ENCODE measurements at regions not wholly inside any gene's neighbourhood (a gene's known extent, or its start where the extent isn't known, plus 50 kb on each side); places are given as distances from the start of the nearest gene placed in this dataset.

- ATAC-seq: no peak
- TF ChIP-seq ZFP30 (CRISPR knock-in tag; IDR thresholded peaks at IDR 0.05) (no peak), OSR1 (CRISPR knock-in tag; IDR thresholded peaks at IDR 0.05) (no peak), ZNF565 (CRISPR knock-in tag; conservative IDR thresholded peaks at IDR 0.05; ENCODE audit: low read depth) (no peak), ZFP3 (CRISPR knock-in tag; IDR thresholded peaks at IDR 0.05) (no peak), TCF4 (CRISPR knock-in tag; IDR thresholded peaks at IDR 0.05; ENCODE audit: borderline replicate concordance) (no peak), CSDC2 (CRISPR knock-in tag; IDR thresholded peaks at IDR 0.05) (no peak), TSHZ2 (CRISPR knock-in tag; IDR thresholded peaks at IDR 0.05) (no peak), CREB5 (CRISPR knock-in tag; IDR thresholded peaks at IDR 0.05; ENCODE audit: low read depth) (no peak), ARNTL (CRISPR knock-in tag; IDR thresholded peaks at IDR 0.05; ENCODE audit: borderline replicate concordance, low read depth) (no peak), ZNF70 (CRISPR knock-in tag; IDR thresholded peaks at IDR 0.05) (no peak), BACH2 (CRISPR knock-in tag; IDR thresholded peaks at IDR 0.05; ENCODE audit: borderline replicate concordance) (no peak), SNAI2 (CRISPR knock-in tag; IDR thresholded peaks at IDR 0.05) (no peak), ISL1 (CRISPR knock-in tag; IDR thresholded peaks at IDR 0.05) (no peak), POU6F1 (CRISPR knock-in tag; IDR thresholded peaks at IDR 0.05; ENCODE audit: borderline replicate concordance, low read depth) (no peak), PATZ1 (CRISPR knock-in tag; IDR thresholded peaks at IDR 0.05; ENCODE audit: borderline replicate concordance) (no peak), ESRRG (CRISPR knock-in tag; IDR thresholded peaks at IDR 0.05) (no peak), PPARA (CRISPR knock-in tag; IDR thresholded peaks at IDR 0.05; ENCODE audit: borderline replicate concordance) (no peak)
These were observed 106.4 kb upstream of the TARDBP start for GRCh38 chr1:10905841-10906655.

- TF ChIP-seq ZNF8 (CRISPR knock-in tag; IDR thresholded peaks at IDR 0.05): no peak
- no peak for TF ChIP-seq ZNF565 (CRISPR knock-in tag; conservative IDR thresholded peaks at IDR 0.05; ENCODE audit: low read depth)
- TF ChIP-seq TSHZ2 (CRISPR knock-in tag; IDR thresholded peaks at IDR 0.05): no peak
- no peak for TF ChIP-seq RARB (CRISPR knock-in tag; IDR thresholded peaks at IDR 0.05)
- TF ChIP-seq GLIS3 (CRISPR knock-in tag; IDR thresholded peaks at IDR 0.05): no peak
- no peak for TF ChIP-seq TOX (CRISPR knock-in tag; IDR thresholded peaks at IDR 0.05; ENCODE audit: borderline replicate concordance)
- TF ChIP-seq PPARA (CRISPR knock-in tag; IDR thresholded peaks at IDR 0.05; ENCODE audit: borderline replicate concordance): no peak
- TF ChIP-seq TCF4 (CRISPR knock-in tag; IDR thresholded peaks at IDR 0.05; ENCODE audit: borderline replicate concordance): no peak
- TF ChIP-seq BACH2 (CRISPR knock-in tag; IDR thresholded peaks at IDR 0.05; ENCODE audit: borderline replicate concordance): no peak
- TF ChIP-seq ZFP3 (CRISPR knock-in tag; IDR thresholded peaks at IDR 0.05): no peak
- TF ChIP-seq ISL1 (CRISPR knock-in tag; IDR thresholded peaks at IDR 0.05): no peak
- TF ChIP-seq SNAI2 (CRISPR knock-in tag; IDR thresholded peaks at IDR 0.05): no peak
- TF ChIP-seq ZFP30 (CRISPR knock-in tag; IDR thresholded peaks at IDR 0.05): no peak
- TF ChIP-seq PATZ1 (CRISPR knock-in tag; IDR thresholded peaks at IDR 0.05; ENCODE audit: borderline replicate concordance): no peak
- no peak for TF ChIP-seq POU6F1 (CRISPR knock-in tag; IDR thresholded peaks at IDR 0.05; ENCODE audit: borderline replicate concordance, low read depth)
- no peak for ATAC-seq
These were observed 105.5 kb upstream of the TARDBP start for GRCh38 chr1:10906866-10907519.
